HG03521 (cell line): ENCODE measurements at regions not wholly inside any gene's neighbourhood (a gene's known extent, or its start where the extent isn't known, plus 50 kb on each side); places are given as distances from the start of the nearest gene placed in this dataset.
"Not testable (repeated sequence)": the region's sequence is repeated elsewhere in the genome, so short reads cannot be mapped to it uniquely, and the experiment has no call there.

ENCODE experiments used
- ATAC-seq: cut with Tn5 transposase; IDR thresholded peaks from one replicate; pipeline ENCODE4 v1.9.1; 2021; ENCODE audit warnings: mild to moderate bottlenecking, moderate library complexity; ENCODE audit not compliant: unreplicated experiment

DNA sequence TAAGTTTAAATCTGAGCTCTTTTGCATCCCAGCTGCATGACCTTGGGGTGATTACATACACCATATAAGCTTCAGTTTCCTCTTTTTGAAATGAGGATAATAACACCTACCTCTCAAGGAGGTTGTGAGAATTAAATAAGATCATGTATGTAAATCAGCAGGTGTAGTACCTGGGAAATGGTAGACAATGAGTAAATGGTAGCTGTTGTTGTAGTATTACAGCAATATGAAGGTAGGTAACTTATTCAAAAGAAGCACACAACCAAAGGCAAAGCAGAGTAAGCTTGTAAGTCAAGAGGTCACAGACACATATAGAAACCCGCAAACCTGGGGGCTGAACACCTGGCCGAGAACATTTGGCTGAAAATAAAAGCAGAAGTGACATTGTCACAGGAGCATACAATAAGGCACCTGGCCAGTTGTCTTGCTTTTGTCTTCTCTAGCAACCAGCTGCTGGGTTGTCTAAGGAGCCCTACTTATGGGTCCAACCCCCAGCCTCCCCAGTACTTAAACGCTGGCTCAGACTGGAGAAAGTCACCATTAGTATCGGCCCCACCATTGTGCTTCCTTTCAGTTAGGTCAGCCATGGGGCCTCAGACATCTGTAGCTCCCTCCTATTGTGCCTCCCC lies 203.6 kb upstream of the MKLN1 start:
- peak; percentile 92 for ATAC-seq

DNA sequence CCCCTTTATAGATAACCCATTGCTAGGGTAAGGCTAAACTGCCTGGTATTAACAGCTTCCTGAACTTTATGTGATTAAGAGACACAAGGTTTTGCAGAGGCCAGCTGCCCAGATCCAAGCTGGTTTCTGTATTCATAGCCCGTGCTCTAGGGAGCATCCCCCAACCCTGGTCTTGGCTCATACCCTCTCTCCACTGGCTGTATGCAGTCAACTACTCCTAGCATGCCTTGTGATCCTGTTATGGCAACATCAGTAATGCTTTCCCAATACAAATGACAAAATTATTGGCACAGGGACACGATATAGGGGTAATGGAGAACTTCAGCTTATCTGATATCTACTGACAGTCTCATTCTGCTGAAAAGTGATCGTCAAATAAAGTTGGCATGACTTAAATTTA lies 202.8 kb upstream of the MKLN1 start:
- no peak for ATAC-seq

DNA sequence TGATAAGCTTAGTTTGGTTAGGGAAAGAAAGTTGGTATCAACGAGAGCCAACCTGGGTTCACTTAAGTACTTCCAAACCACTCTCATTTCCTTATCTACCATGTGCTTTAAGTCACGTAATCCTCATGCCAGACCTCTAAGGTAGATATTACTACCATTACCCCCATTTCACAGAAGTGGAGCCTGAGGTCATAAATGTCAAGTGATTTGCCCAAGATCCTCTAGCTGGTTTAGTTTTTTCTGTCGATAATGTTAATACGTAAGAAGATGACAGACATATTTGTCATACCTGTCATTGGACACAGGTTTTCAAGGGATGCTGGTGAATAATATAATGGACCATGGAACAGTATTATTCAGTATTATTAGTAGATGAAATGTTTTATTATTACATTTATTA lies 197.4 kb upstream of the MKLN1 start:
- no peak for ATAC-seq

DNA sequence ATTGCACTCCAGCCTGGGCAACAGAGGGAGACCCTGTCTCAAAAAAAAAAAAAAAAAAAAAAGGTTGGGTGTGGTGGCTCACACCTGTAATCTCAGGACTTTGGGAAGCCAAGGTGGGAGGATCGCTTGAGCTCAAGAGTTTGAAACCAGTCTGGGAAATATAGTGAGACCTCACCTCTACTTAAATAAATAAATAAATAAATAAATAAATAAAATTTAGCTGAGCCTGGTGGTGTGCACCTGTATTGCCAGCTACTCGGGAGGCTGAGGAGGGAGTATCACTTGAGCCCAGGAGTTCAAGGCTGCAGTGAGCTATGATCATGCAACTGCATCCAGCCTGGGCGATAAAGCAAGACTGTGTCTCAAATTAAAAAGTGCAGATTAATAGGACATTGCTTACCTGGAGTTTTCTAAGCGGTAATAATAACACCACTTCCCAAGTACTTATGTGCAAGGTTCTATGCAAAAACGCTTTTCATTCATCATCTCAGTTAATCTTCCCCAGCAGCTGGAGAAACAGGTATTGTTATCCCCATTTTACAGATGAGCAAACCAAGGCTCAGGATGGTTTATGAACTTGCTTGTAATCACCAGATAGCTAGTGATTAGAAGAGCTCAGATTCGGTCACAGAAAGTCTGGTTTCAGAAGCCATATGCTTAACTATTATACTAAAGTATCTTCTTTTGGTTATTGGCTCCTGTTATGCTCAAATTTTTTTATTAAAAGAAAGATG lies 196.5 kb upstream of the MKLN1 start:
- ATAC-seq: no peak

DNA sequence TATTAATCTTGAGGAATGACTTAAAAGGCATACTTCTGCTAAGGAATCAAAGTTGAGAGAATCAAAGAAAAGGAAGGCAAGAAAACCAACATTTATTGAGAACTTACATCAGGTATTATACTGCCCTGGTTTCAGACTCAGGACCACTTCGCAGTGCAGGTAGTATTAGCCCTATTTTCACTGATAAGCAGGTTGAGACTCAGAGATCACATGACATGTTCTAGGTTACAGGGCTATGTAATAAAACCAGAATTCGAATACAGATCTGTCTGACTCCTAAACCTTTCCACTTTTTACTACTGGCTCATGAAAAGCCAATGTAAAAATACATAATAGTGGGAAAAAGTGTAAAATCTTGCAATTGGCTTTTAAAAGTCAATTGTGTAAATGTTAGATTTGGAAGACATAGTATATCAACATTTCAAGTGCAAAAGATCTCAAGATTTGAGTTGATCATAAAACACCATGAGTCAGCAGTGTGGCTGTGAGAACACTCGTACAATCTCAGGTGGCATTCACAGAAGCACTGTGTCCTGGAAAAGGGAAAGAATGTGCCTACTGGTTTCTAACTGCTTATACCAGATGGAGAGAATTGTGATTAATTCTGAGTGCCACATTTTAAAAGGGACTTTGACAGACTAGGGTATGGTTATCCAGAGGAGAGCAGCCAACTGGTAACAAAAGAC lies 195.8 kb upstream of the MKLN1 start:
- no peak for ATAC-seq

DNA sequence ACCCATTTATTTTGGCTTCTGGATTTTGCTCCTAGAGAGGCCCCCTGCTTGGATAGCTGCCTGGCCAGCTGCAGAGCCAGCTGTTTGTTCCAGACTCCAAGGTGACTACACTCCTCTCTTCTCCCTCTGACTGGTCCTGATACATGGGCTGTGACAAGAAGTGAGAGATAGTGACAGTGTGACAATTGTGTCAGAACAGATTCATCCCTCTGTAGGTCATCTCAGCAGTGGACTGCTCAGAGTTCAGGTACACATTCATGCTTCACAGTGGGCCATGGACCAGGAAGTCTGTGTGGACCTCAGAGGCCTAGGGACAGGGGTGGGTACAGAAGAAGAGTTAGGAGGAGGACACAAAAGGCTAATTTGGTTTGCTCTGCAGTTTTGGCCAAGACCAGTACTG lies 188.2 kb upstream of the MKLN1 start:
- no peak for ATAC-seq

DNA sequence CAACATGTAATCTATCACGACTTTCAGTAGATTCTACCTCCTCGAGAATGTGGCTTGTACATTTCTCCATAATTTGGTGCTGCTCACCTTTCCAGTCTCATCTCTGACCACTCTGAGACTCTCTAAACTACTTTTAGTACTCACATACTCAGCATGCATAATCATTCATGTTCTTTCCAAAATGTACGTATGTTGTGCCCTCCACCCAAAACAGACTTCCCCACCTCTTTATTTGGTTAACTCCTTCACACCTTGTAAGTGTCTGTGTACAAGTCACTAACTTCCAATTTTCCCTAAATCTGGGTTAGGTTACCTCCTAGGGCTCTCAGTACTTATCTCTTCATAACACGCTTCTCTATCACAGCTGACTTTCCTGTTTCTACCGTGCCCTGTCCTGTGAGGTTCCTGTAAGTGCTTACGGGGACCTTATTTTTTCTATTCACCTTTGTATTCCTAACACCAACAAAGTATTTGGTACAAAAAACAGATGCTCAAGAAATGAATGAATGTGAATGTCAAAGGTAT lies 186.2 kb upstream of the MKLN1 start:
- ATAC-seq: no peak

DNA sequence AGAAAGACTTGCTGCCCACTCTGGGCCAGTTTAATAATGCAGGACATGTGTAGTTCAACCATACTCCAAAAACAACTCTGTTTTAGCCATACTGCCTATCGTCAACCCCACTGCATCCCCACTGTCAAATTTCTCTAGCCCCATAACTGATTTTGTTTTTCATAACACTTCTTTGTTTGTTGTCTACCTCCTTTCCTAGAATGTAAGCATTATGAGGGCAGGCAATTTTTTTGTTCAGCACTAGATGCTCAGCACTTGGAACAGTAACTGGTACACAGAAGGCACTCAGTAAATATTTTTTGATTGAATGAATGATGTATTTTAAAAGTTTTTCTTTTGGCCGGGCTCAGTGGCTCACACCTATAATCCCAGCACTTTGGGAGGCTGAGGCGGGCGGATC lies 183.8 kb upstream of the MKLN1 start:
- ATAC-seq: no peak

DNA sequence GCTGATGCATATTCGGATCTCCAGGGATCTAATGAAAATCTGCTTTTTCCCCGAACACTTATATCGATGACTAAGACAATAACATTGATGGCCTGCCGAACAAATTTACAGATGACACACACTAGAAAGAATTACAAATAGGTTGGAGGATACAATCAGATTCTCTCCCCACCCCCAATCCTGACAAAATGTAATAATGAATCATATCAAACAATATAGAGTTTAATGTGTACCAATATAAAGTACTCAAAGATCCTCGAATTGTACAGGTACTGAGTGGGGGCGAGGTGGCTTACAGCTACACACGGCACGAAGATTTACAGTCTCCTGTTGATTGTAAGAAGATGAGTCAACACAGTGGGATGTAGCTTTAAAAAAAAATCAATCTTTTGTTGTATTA lies 182.7 kb upstream of the MKLN1 start:
- no peak for ATAC-seq

DNA sequence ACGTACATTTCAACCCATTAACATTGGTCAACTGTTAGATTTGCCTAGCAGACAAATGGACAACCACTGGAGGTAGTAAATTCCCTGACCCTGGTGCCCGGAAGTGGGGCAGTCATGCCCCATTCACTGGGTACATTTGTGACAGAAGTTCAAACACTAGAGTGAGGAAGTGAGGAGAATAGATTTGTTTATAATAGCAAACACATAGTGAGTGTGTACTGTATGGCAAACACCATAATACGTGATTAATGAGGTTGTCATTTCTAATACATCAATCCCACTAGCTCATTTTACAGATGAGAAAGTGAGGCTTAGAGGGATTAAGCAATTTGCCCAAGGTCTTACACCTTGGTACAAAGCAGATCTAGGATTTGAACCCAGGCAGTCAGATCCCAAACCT lies 181.9 kb upstream of the MKLN1 start:
- ATAC-seq: no peak

DNA sequence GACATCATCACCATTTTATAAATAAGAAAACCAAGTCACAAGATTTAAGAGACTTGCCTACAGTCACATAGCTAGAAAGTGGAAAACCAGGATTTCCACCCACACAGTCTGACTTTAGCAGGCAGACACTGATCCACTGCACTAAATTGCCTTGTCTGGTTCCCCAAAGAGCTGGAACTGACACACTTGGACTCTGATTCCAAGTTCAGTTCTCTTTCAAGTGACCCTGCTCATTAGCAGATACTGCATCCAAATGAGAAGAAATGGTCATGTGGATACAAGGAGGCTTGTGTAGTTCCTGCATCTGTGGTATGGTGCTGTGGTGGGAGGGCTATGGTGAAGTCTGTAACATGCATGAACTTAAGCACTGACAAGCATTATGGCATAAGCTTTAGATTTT lies 180.1 kb upstream of the MKLN1 start:
- no peak for ATAC-seq

DNA sequence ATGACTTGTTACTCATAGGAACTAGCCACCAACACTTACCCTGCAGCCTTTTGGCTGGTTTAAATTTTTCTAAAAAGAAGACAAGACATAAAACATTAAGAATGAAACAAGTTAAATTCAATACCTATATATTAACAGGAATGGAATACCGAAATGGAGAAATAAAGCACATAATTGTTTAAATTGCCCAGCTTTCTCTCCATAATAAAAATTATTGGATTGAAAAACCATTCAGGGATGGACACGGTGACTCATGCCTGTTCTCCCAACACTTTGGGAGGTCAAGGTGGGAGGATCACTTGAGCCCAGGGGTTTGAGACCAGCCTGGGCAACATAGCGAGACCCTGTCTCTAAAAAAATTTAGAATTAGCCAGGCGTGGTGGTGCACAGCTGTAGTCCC lies 179.4 kb upstream of the MKLN1 start:
- no peak for ATAC-seq

DNA sequence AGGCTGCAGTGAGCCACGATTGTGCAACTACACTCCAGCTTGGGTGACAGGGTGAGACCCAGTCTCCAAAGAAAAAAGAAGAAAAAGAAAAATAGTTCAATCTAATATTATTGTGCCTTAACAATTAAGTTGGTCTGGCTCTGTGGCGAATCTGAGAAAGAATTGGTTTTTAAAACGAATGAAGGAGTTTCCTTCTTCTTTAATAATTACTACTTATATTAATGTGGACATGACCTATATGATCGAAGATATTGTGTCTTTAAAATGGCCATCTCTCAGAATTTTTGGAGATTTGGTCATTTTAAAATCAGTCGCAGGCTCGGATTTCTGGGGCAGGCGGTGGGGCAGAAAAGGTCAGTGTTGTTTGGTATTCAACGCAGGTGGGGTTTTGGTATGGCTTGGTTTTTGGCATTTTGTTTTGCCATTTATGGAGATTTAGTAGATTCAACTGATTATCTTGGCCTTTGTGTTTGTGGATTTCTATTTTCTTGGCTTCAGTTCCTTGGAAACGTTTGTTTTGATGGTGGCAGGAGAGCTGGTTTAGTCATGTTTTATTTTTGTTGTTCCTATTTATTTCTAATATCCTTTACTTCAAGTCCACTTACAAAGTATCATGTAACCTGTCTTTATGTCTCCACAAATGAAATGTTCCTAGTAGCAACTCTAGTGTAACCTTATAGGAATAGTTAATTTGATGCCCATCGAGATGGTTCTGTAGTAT lies 178.8 kb upstream of the MKLN1 start:
- no peak for ATAC-seq

DNA sequence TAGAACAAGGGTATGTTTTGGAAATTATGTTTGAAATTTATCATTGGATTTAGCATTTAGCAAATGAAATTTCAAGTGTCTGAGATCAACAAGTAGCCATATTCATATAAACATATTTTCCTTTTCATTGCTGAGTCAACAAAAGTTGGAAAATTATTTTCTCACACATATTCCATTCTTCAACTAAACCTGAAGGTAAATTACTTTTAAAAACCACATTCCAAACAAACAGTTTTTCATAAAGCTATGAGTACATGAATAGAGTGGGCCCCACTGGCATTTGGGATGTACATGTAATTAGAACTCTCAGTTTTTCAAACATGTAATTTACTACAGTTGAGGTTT lies 178.3 kb upstream of the MKLN1 start:
- ATAC-seq: no peak

DNA sequence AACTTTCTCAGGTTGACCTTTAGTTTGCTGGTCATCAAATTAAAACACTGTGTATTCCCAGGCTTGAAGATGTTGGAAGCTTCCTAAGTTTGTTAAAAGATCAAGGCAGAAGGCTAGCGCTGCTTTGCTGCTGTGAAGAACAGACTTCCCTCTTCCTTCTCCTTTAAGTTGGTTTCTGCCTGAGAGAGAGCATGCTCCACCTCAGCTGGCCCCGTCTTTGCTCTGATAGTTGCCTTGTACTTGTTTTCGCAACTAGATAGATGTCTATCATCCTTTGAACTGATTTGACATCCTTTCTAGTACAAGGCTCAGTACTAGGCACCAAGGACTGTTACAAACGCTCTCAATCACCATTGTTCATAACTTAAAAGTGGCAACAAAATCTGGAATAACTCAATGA lies 177.8 kb upstream of the MKLN1 start:
- no peak for ATAC-seq

DNA sequence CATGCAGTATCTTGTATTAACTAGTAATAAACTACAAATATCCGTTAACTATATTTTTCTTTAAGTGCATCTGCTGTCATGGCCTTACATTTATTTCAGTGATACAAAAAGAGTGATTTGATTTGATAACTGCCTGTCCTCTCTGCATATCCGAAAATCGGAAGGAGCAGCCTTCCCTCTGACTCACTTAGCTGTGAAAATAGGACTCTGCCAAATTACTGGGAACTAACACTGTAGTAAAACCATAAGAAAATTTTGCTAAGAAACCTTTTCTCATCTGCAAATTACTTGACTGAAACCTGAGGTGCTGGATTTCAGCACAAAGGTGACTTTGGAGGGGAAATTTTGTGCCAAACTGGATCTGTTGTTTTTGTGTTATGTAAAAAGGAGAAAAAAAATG lies 176.6 kb upstream of the MKLN1 start:
- ATAC-seq: no peak

DNA sequence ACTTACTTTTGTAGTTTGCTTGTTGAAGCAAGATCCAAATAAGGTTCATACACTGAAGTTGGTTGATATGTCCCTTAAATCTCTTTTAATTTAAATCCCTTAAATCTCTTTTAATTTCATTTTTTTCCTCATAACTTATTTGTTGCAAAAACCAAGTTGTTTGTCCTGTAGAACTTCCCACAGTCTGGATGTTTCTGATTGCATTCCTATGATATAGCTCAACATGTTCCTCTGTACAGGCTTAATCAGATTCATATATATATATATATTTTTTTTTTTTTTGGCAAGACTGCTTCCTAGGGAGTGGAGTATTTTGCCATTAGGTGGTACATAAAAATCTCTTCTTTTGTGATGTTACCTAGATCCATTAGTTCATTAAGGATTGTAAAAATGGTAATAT lies 174.9 kb upstream of the MKLN1 start:
- no peak for ATAC-seq

DNA sequence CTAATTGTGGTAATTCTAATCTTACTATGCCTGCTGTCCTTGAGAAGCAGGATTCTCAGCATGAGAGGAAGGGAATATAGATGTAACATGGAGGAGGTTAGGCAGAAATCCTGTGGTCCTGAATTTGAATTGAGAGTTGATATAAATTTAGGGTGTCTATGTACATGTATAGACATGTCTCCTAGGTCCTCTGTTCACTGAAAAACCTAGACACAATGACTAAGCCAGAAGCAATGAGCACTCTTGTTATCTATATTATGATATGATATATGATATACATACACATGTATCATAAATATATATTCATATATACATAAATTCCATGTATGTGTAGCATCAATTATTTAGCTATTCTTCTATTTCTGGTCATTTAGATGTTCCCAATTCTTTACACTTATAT lies 173.3 kb upstream of the MKLN1 start:
- no peak for ATAC-seq

DNA sequence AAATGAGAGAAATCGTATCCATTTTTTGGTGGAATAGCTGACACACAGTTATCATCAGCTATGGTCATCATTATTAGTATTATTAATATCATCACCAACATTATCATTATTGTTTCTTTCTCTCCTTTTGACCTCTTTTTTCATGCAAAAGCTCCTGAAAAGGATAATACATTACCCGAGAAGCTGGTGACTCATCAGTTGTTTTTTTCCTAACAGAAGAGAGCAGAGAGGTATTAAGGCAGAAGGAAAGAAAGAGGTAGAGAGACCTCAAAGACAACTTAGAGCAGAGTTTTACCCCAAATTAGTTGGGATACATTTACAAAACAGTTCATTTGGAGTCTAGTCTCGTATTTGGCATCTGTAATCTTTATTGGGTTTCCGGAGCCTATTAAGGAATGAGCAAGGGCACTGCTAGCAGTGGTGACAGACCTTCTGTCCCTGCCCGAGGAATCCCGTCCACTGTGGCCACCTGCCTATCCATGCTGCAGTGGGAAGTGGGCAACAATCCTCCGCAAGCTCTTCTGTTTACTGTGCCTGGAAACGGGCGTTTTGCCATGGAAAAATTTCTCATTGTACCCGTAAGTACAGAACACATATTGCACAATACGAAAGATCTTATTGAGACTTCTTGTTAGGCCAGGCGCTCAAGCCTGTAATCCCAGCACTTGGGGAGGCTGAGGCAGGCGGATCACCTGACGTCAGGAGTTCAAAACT lies 170.0 kb upstream of the MKLN1 start:
- no peak for ATAC-seq

DNA sequence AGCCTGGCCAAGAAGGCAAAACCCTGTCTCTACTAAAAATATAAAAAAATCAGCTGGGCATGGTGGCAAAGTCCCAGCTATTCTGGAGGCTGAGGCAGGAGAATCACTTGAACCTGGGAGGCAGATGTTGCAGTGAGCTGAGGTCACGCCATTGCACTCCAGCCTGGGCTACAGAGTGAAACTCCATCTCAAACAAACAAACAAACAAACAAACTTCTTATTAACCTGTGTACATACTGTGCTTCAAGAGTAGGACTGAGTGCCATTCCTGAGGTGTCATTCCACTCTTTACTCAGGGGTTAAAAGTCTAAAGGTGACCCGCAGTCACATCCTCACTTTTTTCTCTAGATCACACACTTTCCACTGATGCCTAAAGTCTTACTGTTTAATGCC lies 169.4 kb upstream of the MKLN1 start:
- ATAC-seq: not testable (repeated sequence)

DNA sequence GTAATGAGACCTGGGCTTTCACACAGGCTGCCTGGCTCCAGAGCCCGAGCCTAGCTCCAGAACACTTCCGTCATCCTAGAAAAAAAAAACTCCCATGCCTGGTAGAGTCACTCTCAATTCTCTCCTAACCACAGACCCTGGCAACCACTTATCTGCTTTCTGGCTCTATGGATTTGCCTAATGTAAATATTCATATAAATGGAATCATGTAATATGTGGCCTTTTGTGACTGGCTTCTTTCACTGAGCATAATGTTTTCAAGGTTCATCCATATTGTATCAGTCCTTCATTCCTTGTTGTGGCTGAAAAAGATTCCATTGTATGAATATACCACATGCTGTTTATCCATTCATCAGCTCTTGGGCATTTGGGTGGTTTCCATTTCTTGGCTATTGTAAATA lies 167.7 kb upstream of the MKLN1 start:
- no peak for ATAC-seq
